Testis (tissue), 2 donors: ENCODE measurements at regions not wholly inside any gene's neighbourhood (a gene's known extent, or its start where the extent isn't known, plus 50 kb on each side); places are given as distances from the start of the nearest gene placed in this dataset.

Source experiments
- POLR2A ChIP-seq: fragments of 450-650 bp; IDR thresholded peaks from one replicate; pipeline ENCODE4 v1.6.1; 2017; ENCODE audit warnings: antibody characterized with exemption, mild to moderate bottlenecking, moderate library complexity
- TF ChIP-seq, protein P1 (sequence below), 3 experiments: fragments of 450-650 bp in 2 of 3; fragments of 200-600 bp in 1 of 3; sonication (generic) in 1 of 3; IDR thresholded peaks; one replicate each; pipeline ENCODE4 v1.5.1; 2016 to 2019; ENCODE audit warnings: antibody characterized with exemption in 3 of 3, mild to moderate bottlenecking in 2 of 3, moderate library complexity in 1 of 3

DNA sequence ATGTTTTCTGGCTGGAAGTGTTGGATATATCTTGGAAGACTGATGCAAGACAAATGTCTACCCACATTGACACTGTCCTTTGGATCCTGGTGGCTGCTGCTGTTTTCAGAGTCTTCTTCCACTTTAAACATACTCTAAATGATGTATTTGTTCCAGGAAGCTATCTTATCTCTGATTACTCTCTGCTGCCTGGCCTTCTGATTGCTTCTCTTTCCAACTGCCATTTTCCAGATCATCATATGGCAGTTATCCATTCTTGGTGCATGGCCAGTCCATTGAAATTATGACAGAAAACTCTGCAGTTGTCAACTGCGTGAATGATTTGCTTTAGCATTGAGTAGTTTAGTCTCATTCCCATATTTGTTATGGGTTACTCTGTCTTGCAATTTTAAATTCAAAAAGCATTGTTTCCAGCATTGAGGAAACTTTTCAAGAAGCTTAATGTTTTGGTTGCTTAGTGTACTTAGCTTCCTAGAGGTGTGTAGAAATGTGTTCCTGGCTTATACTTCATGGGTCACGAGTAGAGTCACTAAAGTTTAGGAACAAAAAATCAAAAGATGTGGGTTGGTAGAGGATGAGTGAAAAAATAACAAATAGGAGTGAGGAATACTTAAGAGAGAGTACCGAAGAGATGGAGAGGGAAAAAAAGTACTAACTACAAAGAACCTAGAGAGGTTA, 268.3 kb upstream of the MTPN start:
- TF ChIP-seq, protein P1, sequence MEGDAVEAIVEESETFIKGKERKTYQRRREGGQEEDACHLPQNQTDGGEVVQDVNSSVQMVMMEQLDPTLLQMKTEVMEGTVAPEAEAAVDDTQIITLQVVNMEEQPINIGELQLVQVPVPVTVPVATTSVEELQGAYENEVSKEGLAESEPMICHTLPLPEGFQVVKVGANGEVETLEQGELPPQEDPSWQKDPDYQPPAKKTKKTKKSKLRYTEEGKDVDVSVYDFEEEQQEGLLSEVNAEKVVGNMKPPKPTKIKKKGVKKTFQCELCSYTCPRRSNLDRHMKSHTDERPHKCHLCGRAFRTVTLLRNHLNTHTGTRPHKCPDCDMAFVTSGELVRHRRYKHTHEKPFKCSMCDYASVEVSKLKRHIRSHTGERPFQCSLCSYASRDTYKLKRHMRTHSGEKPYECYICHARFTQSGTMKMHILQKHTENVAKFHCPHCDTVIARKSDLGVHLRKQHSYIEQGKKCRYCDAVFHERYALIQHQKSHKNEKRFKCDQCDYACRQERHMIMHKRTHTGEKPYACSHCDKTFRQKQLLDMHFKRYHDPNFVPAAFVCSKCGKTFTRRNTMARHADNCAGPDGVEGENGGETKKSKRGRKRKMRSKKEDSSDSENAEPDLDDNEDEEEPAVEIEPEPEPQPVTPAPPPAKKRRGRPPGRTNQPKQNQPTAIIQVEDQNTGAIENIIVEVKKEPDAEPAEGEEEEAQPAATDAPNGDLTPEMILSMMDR (IDR thresholded peaks at IDR 0.05) = no peak
- TF ChIP-seq POLR2A = no peak
